MM.1S (cell line): ENCODE measurements at regions not wholly inside any gene's neighbourhood (a gene's known extent, or its start where the extent isn't known, plus 50 kb on each side); places are given as distances from the start of the nearest gene placed in this dataset.

Experiments used
- EZH2 ChIP-seq: fragments of 300-600 bp; sonication (generic); optimal IDR thresholded peaks from 2 replicates; pipeline ENCODE3; 2017; ENCODE audit warnings: low read depth, mild to moderate bottlenecking, antibody characterized with exemption, low read length, mixed read lengths
- EZH2phosphoT487 ChIP-seq: fragments of 300-600 bp; sonication (generic); IDR thresholded peaks from 2 replicates; pipeline ENCODE4 v1.6.1; 2018; ENCODE audit warnings: antibody characterized with exemption, low read length
- TF ChIP-seq, protein P1 (sequence below): fragments of 300-600 bp; sonication (generic); IDR thresholded peaks from 2 replicates; pipeline ENCODE4 v1.5.1; 2016; ENCODE audit warnings: antibody characterized with exemption, low read length, mixed read lengths

DNA sequence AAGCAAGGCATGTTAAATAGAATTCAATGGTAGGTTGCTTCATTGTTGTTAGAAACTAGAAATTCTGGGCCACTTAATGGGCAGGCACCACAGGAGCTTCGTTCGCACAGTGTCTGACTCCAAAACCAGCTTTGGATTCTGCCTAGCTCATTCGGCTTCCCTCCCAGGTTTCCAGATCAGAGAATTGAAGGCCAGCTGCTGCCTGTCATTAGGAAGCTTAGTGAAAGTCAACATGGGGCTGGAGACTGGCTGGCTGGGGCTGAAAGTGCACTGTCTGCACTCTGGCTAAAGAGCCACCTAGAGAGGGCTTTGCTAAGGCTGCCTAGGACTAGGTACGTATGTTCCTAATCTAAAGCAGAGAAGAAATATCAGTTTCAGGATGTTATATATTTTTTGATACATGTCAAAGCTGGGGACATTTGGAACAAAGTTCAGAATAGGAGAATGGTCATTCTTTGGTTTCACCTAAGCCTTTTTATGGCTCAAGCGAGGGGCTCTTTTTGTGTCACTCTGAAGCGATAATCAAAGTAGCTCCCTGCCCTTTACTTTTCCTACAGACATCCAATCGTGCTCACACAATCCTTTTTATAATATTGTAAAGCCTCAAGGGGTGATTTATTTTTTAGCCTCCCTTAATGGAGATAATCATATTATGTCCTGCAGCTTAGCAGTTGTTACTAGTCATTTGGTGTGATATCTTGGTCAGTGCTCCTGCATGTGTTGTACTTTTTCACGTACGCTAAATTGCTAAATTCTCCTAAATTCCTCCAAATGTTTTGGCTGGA, 238.5 kb upstream of the NAV3 start:
- TF ChIP-seq EZH2 (no peak), EZH2phosphoT487 (no peak)
- TF ChIP-seq, protein P1, sequence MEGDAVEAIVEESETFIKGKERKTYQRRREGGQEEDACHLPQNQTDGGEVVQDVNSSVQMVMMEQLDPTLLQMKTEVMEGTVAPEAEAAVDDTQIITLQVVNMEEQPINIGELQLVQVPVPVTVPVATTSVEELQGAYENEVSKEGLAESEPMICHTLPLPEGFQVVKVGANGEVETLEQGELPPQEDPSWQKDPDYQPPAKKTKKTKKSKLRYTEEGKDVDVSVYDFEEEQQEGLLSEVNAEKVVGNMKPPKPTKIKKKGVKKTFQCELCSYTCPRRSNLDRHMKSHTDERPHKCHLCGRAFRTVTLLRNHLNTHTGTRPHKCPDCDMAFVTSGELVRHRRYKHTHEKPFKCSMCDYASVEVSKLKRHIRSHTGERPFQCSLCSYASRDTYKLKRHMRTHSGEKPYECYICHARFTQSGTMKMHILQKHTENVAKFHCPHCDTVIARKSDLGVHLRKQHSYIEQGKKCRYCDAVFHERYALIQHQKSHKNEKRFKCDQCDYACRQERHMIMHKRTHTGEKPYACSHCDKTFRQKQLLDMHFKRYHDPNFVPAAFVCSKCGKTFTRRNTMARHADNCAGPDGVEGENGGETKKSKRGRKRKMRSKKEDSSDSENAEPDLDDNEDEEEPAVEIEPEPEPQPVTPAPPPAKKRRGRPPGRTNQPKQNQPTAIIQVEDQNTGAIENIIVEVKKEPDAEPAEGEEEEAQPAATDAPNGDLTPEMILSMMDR = no peak
